Epithelial cell of esophagus (primary cell): ENCODE measurements at regions not wholly inside any gene's neighbourhood (a gene's known extent, or its start where the extent isn't known, plus 50 kb on each side); places are given as distances from the start of the nearest gene placed in this dataset.

ENCODE experiments used
- DNase-seq: peaks from one replicate; pipeline ENCODE4 v3.0.0; 2010; ENCODE audit warnings: low read depth
- H3K4me3 ChIP-seq: 2 replicates; pipeline ENCODE4 v1.5.1; 2011; ENCODE audit warnings: mild to moderate bottlenecking, low read length, control low read depth
- CTCF ChIP-seq: IDR thresholded peaks from 2 replicates; pipeline ENCODE4 v1.5.1; 2011; ENCODE audit warnings: low read depth, mild to moderate bottlenecking, low read length, control low read depth, inconsistent platforms; ENCODE audit not compliant: insufficient read depth; ENCODE audit errors: missing control alignments

- no peak overlapping the region for H3K4me3 ChIP-seq
- no peak for DNase-seq
- TF ChIP-seq CTCF, result no peak
Observed at GRCh38 chr17:54494721-54495715, 405.6 kb upstream of the TOM1L1 start.

- no peak for TF ChIP-seq CTCF
- no peak for DNase-seq
- no peak overlapping the region for H3K4me3 ChIP-seq
Observed at GRCh38 chr17:54505404-54505803, 395.2 kb upstream of the TOM1L1 start.

GRCh38 chr17:54518706-54519105 is 381.9 kb upstream of the TOM1L1 start:
- no peak for DNase-seq
- TF ChIP-seq CTCF, result no peak

GRCh38 chr17:54521137-54521536 is 379.5 kb upstream of the TOM1L1 start:
- DNase-seq, result no peak
- TF ChIP-seq CTCF, result no peak

More at GRCh38 chr17:54518706-54519105, 381.9 kb upstream of the TOM1L1 start:
- no peak overlapping the region for H3K4me3 ChIP-seq

GRCh38 chr17:54524501-54524900 is 376.2 kb upstream of the TOM1L1 start:
- no peak for TF ChIP-seq CTCF
- DNase-seq, result no peak
- H3K4me3 ChIP-seq, result no peak overlapping the region

More at GRCh38 chr17:54521137-54521536, 379.5 kb upstream of the TOM1L1 start:
- no peak overlapping the region for H3K4me3 ChIP-seq

GRCh38 chr17:54527941-54528340 is 372.7 kb upstream of the TOM1L1 start:
- no peak overlapping the region for H3K4me3 ChIP-seq
- TF ChIP-seq CTCF, result no peak
- DNase-seq, result no peak
